HCT116 (cell line): ENCODE measurements at regions not wholly inside any gene's neighbourhood (a gene's known extent, or its start where the extent isn't known, plus 50 kb on each side); places are given as distances from the start of the nearest gene placed in this dataset.

Experiments used
- ATAC-seq: fragments of 200-7000 bp; cut with Tn5 transposase; 2 replicates; pipeline ENCODE4 v1.9.1; 2020; ENCODE audit warnings: mild to moderate bottlenecking, moderate library complexity
- BruUV-seq: library from RNA; stranded (reverse); fragments of 400-500 nt; replicated peaks from 2 replicates; lab custom pipeline; 2021; lab: Mats Ljungman, UMichigan
- CTCF ChIA-PET: fragments of 300-600 bp; sonication (Branson Sonifier 250); formaldehyde crosslinking; loops from one replicate; lab custom pipeline; 2021; ENCODE audit warnings: antibody characterized with exemption; lab: Charles Lee
- POLR2A ChIA-PET: fragments of 300-600, 350-600 bp; sonication (Branson Sonifier 250); formaldehyde crosslinking; loops from one replicate; lab custom pipeline; 2021; ENCODE audit warnings: antibody characterized with exemption; lab: Charles Lee
- RAD21 ChIA-PET, 2 experiments: fragments of 300-600 bp; sonication (Branson Sonifier 250); formaldehyde crosslinking; loops; one replicate each; lab custom pipeline; 2023; ENCODE audit warnings: low total read pairs in 2 of 2; ENCODE audit not compliant: uncharacterized antibody in 2 of 2, unreplicated experiment in 2 of 2, low non-redundant PET in 1 of 2; lab: Charles Lee
- DNase-seq: peaks from one replicate; pipeline ENCODE4 v3.0.0-alpha.2; 2010; ENCODE audit warnings: low read depth, low spot score
- H2AFZ ChIP-seq: fragments of 200-600 bp; shearing (Covaris generic), sonication (generic); 2 replicates; pipeline ENCODE4 v1.6.1; 2017; ENCODE audit warnings: low read depth, mixed run types, mixed read lengths, antibody characterized with exemption, low read length; ENCODE audit not compliant: poor library complexity, severe bottlenecking
- H3K27ac ChIP-seq: 2 replicates; pipeline ENCODE4 v1.5.1; 2012; ENCODE audit warnings: low read depth, low read length
- H3K27me3 ChIP-seq: fragments of 200-600 bp; sonication (generic); 2 replicates; pipeline ENCODE4 v1.6.1; 2016; ENCODE audit warnings: mixed run types, low read length, mixed read lengths; ENCODE audit not compliant: insufficient read depth
- H3K36me3 ChIP-seq, 2 experiments: fragments of 200-500 bp in 1 of 2; fragments of 200-600 bp in 1 of 2; sonication (Bioruptor generic) in 1 of 2; sonication (generic) in 1 of 2; 2 replicates each; pipeline versions ENCODE4 v1.5.1 to v1.6.1; 2014 to 2016; ENCODE audit warnings: low read length in 2 of 2, inconsistent platforms in 1 of 2, mixed read lengths in 1 of 2, mixed run types in 1 of 2; ENCODE audit not compliant: insufficient read depth in 2 of 2, control insufficient read depth in 1 of 2
- H3K4me1 ChIP-seq, 2 experiments: fragments of 200-600 bp in 1 of 2; sonication (generic) in 1 of 2; 2 replicates each; pipeline versions ENCODE4 v1.5.1 to v1.6.1; 2012 to 2017; ENCODE audit warnings: low read length in 2 of 2, inconsistent platforms in 1 of 2, mild to moderate bottlenecking in 1 of 2, mixed read lengths in 1 of 2, mixed run types in 1 of 2, moderate library complexity in 1 of 2; ENCODE audit not compliant: insufficient read depth in 2 of 2, control insufficient read depth in 1 of 2
- H3K4me2 ChIP-seq: fragments of 200-600 bp; sonication (generic); 2 replicates; pipeline ENCODE4 v1.6.1; 2017; ENCODE audit warnings: mixed run types, low read length, mixed read lengths
- H3K4me3 ChIP-seq, 2 experiments: fragments of 200-600 bp in 1 of 2; sonication (generic) in 1 of 2; replicated peaks in 1 of 2; 2 replicates each; pipeline ENCODE4 v1.5.1; 2011 to 2016; ENCODE audit warnings: low read length in 2 of 2, control low read depth in 1 of 2, low read depth in 1 of 2, mild to moderate bottlenecking in 1 of 2, mixed read lengths in 1 of 2, mixed run types in 1 of 2
- H3K79me2 ChIP-seq: fragments of 200-600 bp; sonication (generic); 2 replicates; pipeline ENCODE4 v1.6.1; 2017; ENCODE audit warnings: mild to moderate bottlenecking, mixed run types, low read length, moderate library complexity, mixed read lengths; ENCODE audit not compliant: insufficient read depth
- H3K9ac ChIP-seq: fragments of 200-600 bp; sonication (generic); 2 replicates; pipeline ENCODE4 v1.6.1; 2016; ENCODE audit warnings: low read length, mixed read lengths
- H3K9me2 ChIP-seq: fragments of 200-600 bp; sonication (generic), shearing (Covaris generic); 2 replicates; pipeline ENCODE4 v1.6.1; 2017; ENCODE audit warnings: mixed run types, mild to moderate bottlenecking, moderate library complexity; ENCODE audit not compliant: insufficient read depth
- H3K9me3 ChIP-seq, 2 experiments: fragments of 200-500 bp in 1 of 2; fragments of 200-600 bp in 1 of 2; sonication (Bioruptor generic) in 1 of 2; sonication (generic) in 1 of 2; 2 replicates each; pipeline ENCODE4 v1.6.1; 2014 to 2017; ENCODE audit warnings: low read length in 2 of 2, mixed read lengths in 2 of 2, inconsistent platforms in 1 of 2, low read depth in 1 of 2, mild to moderate bottlenecking in 1 of 2, mixed run types in 1 of 2, moderate library complexity in 1 of 2; ENCODE audit not compliant: control insufficient read depth in 1 of 2, insufficient read depth in 1 of 2
- H4K20me1 ChIP-seq: fragments of 200-600 bp; sonication (generic), shearing (Covaris generic); 2 replicates; pipeline ENCODE4 v1.6.1; 2017; ENCODE audit warnings: mixed run types, mild to moderate bottlenecking, moderate library complexity; ENCODE audit not compliant: insufficient read depth
- ATF3 ChIP-seq: IDR thresholded peaks from 2 replicates; pipeline ENCODE4 v1.6.1; 2012
- CEBPB ChIP-seq: IDR thresholded peaks from 2 replicates; pipeline ENCODE4 v1.6.1; 2012; ENCODE audit warnings: low read depth
- EGR1 ChIP-seq: IDR thresholded peaks from 2 replicates; pipeline ENCODE4 v1.6.1; 2012; ENCODE audit warnings: low read depth
- ELF1 ChIP-seq: IDR thresholded peaks from 2 replicates; pipeline ENCODE4 v1.6.1; 2012; ENCODE audit warnings: low read depth, borderline replicate concordance
- EZH2 ChIP-seq: fragments of 200-600 bp; sonication (generic); IDR thresholded peaks from 2 replicates; pipeline ENCODE4 v1.6.1; 2017; ENCODE audit warnings: antibody characterized with exemption, mixed run types
- EZH2phosphoT487 ChIP-seq: fragments of 200-600 bp; IDR thresholded peaks from 2 replicates; pipeline ENCODE4 v1.6.1; 2018; ENCODE audit warnings: antibody characterized with exemption, borderline replicate concordance
- FOSL1 ChIP-seq: IDR thresholded peaks from 2 replicates; pipeline ENCODE4 v1.6.1; 2012; ENCODE audit warnings: low read depth
- JUND ChIP-seq: IDR thresholded peaks from 2 replicates; pipeline ENCODE4 v1.6.1; 2012
- MAX ChIP-seq: IDR thresholded peaks from 2 replicates; pipeline ENCODE4 v1.6.1; 2012
- POLR2A ChIP-seq: IDR thresholded peaks from 2 replicates; pipeline ENCODE4 v1.7.0; 2011; ENCODE audit warnings: borderline replicate concordance; ENCODE audit not compliant: insufficient read depth, insufficient read length; ENCODE audit errors: extremely low read depth
- RAD21 ChIP-seq: IDR thresholded peaks from 2 replicates; pipeline ENCODE4 v1.6.1; 2012; ENCODE audit warnings: low read depth, mild to moderate bottlenecking
- SIN3A ChIP-seq: IDR thresholded peaks from 2 replicates; pipeline ENCODE4 v1.6.1; 2012; ENCODE audit warnings: low read depth
- SP1 ChIP-seq: IDR thresholded peaks from 2 replicates; pipeline ENCODE4 v1.6.1; 2012; ENCODE audit warnings: low read depth
- TCF7L2 ChIP-seq: IDR thresholded peaks from 2 replicates; pipeline ENCODE4 v1.7.0; 2011; ENCODE audit warnings: borderline replicate concordance, inconsistent platforms; ENCODE audit not compliant: insufficient read depth, insufficient read length; ENCODE audit errors: extremely low read depth
- YY1 ChIP-seq: IDR thresholded peaks from 2 replicates; pipeline ENCODE4 v1.6.1; 2011; ENCODE audit warnings: low read length, low read depth, moderate library complexity, mild to moderate bottlenecking; ENCODE audit not compliant: insufficient replicate concordance; ENCODE audit errors: extremely low read depth
- ZNF274 ChIP-seq: fragments of 200-500 bp; sonication (Bioruptor generic); IDR thresholded peaks from 2 replicates; pipeline ENCODE4 v1.6.1; 2014; ENCODE audit warnings: mild to moderate bottlenecking, low read depth, low read length, inconsistent platforms
- intact Hi-C: fragments of 100-400 bp; cut with micrococcal nuclease; formaldehyde crosslinking; loops from 2 replicates; pipeline ENCODE4 v1.10.0; 2022
- TF ChIP-seq, protein P1 (sequence below), 3 experiments: fragments of 200-600 bp in 1 of 3; sonication (generic) in 1 of 3; IDR thresholded peaks in 2 of 3; conservative IDR thresholded peaks in 1 of 3; 2 replicates each; pipeline ENCODE4 v1.5.1; 2012 to 2017; ENCODE audit warnings: low read depth in 2 of 3, low read length in 2 of 3, antibody characterized with exemption in 1 of 3, borderline replicate concordance in 1 of 3, control low read depth in 1 of 3, mild to moderate bottlenecking in 1 of 3, mixed read lengths in 1 of 3, mixed run types in 1 of 3, moderate library complexity in 1 of 3; ENCODE audit not compliant: insufficient read depth in 1 of 3
- TF ChIP-seq, protein P2 (sequence below): IDR thresholded peaks from 2 replicates; pipeline ENCODE4 v1.6.1; 2012; ENCODE audit warnings: low read depth

GRCh38 chr15:95319242-95319641, 1011.3 kb upstream of the NR2F2 start:
- ATAC-seq, result no peak

More at GRCh38 chr15:95319242-95319641, 1011.3 kb upstream of the NR2F2 start:
- DNase-seq, result no peak
- ChIA-PET RAD21 (no interaction called here), POLR2A (no interaction called here), CTCF (no interaction called here)
- no peaks in the 10 kb centered on the region for H3K4me1 ChIP-seq
- H3K79me2 ChIP-seq, result no peaks in the 10 kb centered on the region
- H3K27me3 ChIP-seq, result no peaks in the 10 kb centered on the region
- H3K4me3 ChIP-seq, result no peak overlapping the region
- H3K9me3 ChIP-seq, result no peaks in the 10 kb centered on the region
- no peak overlapping the region for H3K4me2 ChIP-seq
- H3K9ac ChIP-seq, result no peak overlapping the region
- H3K9me2 ChIP-seq, result no peaks in the 10 kb centered on the region
- no peak overlapping the region for H2AFZ ChIP-seq
- intact Hi-C loops, result no loop called here
- BruUV-seq, result no TSS peak
- no peaks in the 10 kb centered on the region for H3K36me3 ChIP-seq
- no peaks in the 10 kb centered on the region for H4K20me1 ChIP-seq
- H3K27ac ChIP-seq, result no peak overlapping the region
- TF ChIP-seq ATF3 (no peak), EZH2phosphoT487 (no peak), ZNF274 (no peak), EZH2 (no peak), RAD21 (no peak), YY1 (no peak), FOSL1 (no peak), CEBPB (no peak), JUND (no peak), MAX (no peak), ELF1 (no peak), SIN3A (no peak), TCF7L2 (no peak), EGR1 (no peak), SP1 (no peak), POLR2A (no peak)
- TF ChIP-seq, protein P1, sequence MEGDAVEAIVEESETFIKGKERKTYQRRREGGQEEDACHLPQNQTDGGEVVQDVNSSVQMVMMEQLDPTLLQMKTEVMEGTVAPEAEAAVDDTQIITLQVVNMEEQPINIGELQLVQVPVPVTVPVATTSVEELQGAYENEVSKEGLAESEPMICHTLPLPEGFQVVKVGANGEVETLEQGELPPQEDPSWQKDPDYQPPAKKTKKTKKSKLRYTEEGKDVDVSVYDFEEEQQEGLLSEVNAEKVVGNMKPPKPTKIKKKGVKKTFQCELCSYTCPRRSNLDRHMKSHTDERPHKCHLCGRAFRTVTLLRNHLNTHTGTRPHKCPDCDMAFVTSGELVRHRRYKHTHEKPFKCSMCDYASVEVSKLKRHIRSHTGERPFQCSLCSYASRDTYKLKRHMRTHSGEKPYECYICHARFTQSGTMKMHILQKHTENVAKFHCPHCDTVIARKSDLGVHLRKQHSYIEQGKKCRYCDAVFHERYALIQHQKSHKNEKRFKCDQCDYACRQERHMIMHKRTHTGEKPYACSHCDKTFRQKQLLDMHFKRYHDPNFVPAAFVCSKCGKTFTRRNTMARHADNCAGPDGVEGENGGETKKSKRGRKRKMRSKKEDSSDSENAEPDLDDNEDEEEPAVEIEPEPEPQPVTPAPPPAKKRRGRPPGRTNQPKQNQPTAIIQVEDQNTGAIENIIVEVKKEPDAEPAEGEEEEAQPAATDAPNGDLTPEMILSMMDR (IDR thresholded peaks at IDR 0.05 in 2 of 3, conservative IDR thresholded peaks at IDR 0.05 in 1 of 3; ENCODE audit: borderline replicate concordance in 1 of 3, insufficient read depth in 1 of 3, low read depth in 2 of 3, low read length in 2 of 3), result no peak
- TF ChIP-seq, protein P2, sequence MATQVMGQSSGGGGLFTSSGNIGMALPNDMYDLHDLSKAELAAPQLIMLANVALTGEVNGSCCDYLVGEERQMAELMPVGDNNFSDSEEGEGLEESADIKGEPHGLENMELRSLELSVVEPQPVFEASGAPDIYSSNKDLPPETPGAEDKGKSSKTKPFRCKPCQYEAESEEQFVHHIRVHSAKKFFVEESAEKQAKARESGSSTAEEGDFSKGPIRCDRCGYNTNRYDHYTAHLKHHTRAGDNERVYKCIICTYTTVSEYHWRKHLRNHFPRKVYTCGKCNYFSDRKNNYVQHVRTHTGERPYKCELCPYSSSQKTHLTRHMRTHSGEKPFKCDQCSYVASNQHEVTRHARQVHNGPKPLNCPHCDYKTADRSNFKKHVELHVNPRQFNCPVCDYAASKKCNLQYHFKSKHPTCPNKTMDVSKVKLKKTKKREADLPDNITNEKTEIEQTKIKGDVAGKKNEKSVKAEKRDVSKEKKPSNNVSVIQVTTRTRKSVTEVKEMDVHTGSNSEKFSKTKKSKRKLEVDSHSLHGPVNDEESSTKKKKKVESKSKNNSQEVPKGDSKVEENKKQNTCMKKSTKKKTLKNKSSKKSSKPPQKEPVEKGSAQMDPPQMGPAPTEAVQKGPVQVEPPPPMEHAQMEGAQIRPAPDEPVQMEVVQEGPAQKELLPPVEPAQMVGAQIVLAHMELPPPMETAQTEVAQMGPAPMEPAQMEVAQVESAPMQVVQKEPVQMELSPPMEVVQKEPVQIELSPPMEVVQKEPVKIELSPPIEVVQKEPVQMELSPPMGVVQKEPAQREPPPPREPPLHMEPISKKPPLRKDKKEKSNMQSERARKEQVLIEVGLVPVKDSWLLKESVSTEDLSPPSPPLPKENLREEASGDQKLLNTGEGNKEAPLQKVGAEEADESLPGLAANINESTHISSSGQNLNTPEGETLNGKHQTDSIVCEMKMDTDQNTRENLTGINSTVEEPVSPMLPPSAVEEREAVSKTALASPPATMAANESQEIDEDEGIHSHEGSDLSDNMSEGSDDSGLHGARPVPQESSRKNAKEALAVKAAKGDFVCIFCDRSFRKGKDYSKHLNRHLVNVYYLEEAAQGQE, result no peak
- TF ChIP-seq, all 23 proteins: peak for 0
